Duodenal mucosa (tissue), 2 donors: ENCODE measurements at regions not wholly inside any gene's neighbourhood (a gene's known extent, or its start where the extent isn't known, plus 50 kb on each side); places are given as distances from the start of the nearest gene placed in this dataset.

Experiments
- H3K27ac ChIP-seq: one replicate; pipeline ENCODE4 v1.7.0; 2013; ENCODE audit warnings: low read depth, low read length
- H3K27me3 ChIP-seq, 2 donors: one replicate each; pipeline ENCODE4 v1.7.0; 2013; ENCODE audit warnings: low read length in 2 of 2, control low read depth in 1 of 2; ENCODE audit not compliant: insufficient read depth in 2 of 2, control insufficient read depth in 1 of 2
- H3K36me3 ChIP-seq, 2 donors: one replicate each; pipeline ENCODE4 v1.7.0; 2013; ENCODE audit warnings: low read length in 2 of 2, control low read depth in 1 of 2; ENCODE audit not compliant: insufficient read depth in 2 of 2, control insufficient read depth in 1 of 2
- H3K4me1 ChIP-seq, 2 donors: one replicate each; pipeline ENCODE4 v1.7.0; 2013; ENCODE audit warnings: low read length in 2 of 2, control low read depth in 1 of 2; ENCODE audit not compliant: insufficient read depth in 2 of 2, control insufficient read depth in 1 of 2
- H3K4me3 ChIP-seq, 2 donors: one replicate each; pipeline ENCODE4 v1.7.0; 2013; ENCODE audit warnings: low read length in 2 of 2, low read depth in 1 of 2
- H3K9ac ChIP-seq, 2 donors: one replicate each; pipeline ENCODE4 v1.7.0; 2013; ENCODE audit warnings: low read length in 2 of 2, low read depth in 1 of 2
- H3K9me3 ChIP-seq, 2 donors: one replicate each; pipeline ENCODE4 v1.7.0; 2013; ENCODE audit warnings: low read length in 2 of 2, control low read depth in 1 of 2; ENCODE audit not compliant: control insufficient read depth in 1 of 2

DNA sequence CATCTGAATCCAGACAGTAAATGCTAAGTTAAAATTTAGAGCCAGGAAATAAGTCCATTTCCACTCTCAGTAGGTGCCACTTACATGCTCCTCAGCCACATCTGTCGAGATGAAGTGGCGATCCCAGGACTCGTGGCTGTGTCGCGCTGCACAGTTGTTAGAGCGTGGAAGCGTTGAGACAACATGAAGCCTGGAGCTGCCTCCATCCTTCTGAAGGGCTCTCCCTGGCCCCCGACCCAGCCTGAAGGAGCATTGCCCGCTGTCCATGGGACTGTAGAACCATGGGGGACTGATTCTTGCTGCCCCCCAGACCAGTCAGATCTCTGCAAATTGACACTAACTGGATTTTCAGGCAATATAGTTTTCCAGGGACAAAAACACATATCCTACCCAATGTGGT, 58.9 kb downstream of the IRX1 start:
- Histone ChIP-seq H3K27ac (no peak overlapping the region), H3K4me1 (no peaks in the 10 kb centered on the region), H3K27me3 (peaks cover 0 to 3% of the 10 kb centered on the region in 2 donors), H3K4me3 (no peak overlapping the region), H3K36me3 (no peaks in the 10 kb centered on the region), H3K9me3 (no peaks in the 10 kb centered on the region), H3K9ac (no peak overlapping the region)

DNA sequence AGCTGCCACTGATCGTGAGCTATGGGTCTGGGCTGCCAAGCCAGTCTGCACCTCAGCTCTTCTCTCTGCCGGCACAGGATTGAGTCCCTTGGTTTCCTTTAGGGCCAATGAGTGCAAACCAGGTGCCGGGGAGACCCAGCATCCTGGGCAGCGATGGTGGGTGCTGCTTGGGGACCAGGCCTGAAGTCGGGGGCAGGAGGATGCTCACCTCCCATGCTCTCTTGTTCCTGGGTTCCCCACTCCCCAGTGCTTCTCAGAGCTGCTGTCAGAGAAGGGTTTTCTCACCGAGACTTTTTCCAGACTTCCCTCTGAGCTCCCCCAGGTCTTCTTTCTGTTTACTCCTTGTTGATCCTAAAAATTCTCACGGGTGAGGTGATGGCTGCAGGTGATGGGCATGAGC, 61.2 kb downstream of the IRX1 start:
- peaks cover 0 to 3% of the 10 kb centered on the region in 2 donors for H3K27me3 ChIP-seq
- H3K27ac ChIP-seq = no peak overlapping the region
- H3K9ac ChIP-seq = no peak overlapping the region
- H3K9me3 ChIP-seq = no peaks in the 10 kb centered on the region
- H3K4me3 ChIP-seq = no peak overlapping the region
- no peaks in the 10 kb centered on the region for H3K36me3 ChIP-seq
- H3K4me1 ChIP-seq = no peaks in the 10 kb centered on the region

DNA sequence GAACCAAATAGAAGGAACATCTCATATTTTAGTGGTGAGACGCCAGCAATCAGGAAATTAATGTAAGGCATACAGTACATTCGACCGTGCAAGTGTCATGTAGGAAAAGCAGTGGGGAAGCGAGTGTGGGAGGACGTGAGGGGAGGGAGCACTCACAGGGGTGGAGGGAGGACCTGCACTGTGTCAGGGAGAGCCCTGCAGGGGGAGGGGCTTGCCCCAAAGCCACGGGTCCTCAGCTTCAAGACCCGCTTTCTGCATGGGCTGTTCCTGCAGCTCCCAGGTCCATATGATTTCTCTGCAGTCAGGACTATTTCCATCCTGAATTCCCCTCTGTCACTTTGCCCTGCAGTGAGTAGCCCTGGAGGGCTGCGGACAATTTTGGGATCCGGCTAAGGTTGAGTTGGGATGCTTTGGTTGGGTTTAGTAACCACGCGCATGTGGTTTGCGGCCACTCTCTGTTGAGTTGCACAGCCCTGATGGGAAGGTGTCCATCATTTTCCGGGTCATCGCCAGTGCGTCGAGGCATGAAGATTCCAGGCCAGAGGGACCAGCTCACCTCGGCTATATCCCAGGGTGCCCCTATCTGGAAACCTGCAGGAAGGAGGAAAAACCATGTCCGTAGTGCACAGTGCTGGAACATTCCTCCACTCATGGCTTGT, 61.9 kb downstream of the IRX1 start:
- H3K9ac ChIP-seq = no peak overlapping the region
- H3K4me1 ChIP-seq = no peaks in the 10 kb centered on the region
- H3K4me3 ChIP-seq = no peak overlapping the region
- H3K27me3 ChIP-seq = peaks cover 0 to 3% of the 10 kb centered on the region in 2 donors
- no peak overlapping the region for H3K27ac ChIP-seq
- no peaks in the 10 kb centered on the region for H3K36me3 ChIP-seq
- H3K9me3 ChIP-seq = no peaks in the 10 kb centered on the region

DNA sequence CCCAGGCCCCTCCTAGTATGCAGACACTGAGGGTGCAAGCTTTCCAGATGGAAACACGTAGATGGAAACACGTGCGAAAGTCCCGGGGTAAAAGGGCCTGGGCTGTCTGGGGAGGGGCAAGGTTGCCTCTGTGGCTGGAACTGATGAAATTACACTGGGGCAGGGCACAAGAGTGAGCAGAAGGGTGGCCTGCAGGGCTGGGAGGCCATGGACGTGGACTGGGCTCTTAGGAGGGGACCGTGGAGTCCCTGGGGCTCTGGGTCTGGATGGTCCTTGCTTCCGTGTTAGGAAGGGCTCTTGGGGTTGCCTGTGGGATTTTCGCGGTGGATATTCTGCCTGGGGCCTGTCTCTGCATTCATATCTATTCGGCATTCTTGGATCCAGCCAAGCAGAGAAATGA, 63.3 kb downstream of the IRX1 start:
- Histone ChIP-seq H3K9me3 (no peaks in the 10 kb centered on the region), H3K27me3 (peaks cover 0 to 3% of the 10 kb centered on the region in 2 donors), H3K4me1 (no peaks in the 10 kb centered on the region), H3K4me3 (no peak overlapping the region), H3K27ac (no peak overlapping the region), H3K9ac (no peak overlapping the region), H3K36me3 (no peaks in the 10 kb centered on the region)

DNA sequence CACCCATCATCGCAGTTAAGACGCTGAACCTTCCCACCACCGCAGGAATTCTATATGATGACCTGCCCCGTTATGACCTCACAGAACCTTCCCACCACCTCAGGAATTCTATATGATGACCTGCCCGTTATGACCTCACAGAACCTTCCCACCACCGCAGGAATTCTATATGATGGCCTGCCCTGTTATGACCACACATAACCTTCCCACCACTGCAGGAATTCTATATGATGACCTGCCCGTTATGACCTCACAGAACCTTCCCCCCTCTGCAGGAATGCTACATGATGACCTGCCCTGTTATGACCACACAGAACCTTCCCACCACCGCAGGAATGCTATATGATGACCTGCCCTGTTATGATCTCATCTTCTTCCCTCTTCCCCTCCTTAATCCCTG, 64.3 kb downstream of the IRX1 start:
- H3K36me3 ChIP-seq = no peaks in the 10 kb centered on the region
- H3K27me3 ChIP-seq = peaks cover 0 to 3% of the 10 kb centered on the region in 2 donors
- H3K9ac ChIP-seq = no peak overlapping the region
- H3K4me3 ChIP-seq = no peak overlapping the region
- H3K4me1 ChIP-seq = no peaks in the 10 kb centered on the region
- no peaks in the 10 kb centered on the region for H3K9me3 ChIP-seq
- no peak overlapping the region for H3K27ac ChIP-seq

DNA sequence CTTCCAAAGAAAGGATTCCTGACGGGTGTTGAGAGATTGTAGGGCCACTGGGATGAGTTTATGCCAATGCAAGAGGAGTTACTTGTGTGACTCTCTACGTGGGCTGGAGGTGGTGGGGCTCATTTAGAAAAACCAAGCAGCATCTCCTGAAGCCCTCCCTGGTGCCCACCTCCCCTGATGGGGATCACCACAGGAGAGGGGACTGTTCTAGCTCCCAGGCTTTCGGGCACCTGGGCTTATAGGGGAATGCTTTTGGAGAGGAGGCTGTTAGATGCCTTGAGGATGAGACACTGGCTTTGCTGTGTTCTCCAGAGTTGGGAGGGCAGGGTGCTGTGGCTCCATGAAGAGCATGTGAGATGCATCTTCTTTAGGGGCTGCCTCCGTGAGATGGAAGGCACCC, 65.0 kb downstream of the IRX1 start:
- Histone ChIP-seq H3K27me3 (peaks cover 0 to 3% of the 10 kb centered on the region in 2 donors), H3K4me3 (no peak overlapping the region), H3K9ac (no peak overlapping the region), H3K4me1 (no peaks in the 10 kb centered on the region), H3K9me3 (no peaks in the 10 kb centered on the region), H3K36me3 (no peaks in the 10 kb centered on the region), H3K27ac (no peak overlapping the region)

DNA sequence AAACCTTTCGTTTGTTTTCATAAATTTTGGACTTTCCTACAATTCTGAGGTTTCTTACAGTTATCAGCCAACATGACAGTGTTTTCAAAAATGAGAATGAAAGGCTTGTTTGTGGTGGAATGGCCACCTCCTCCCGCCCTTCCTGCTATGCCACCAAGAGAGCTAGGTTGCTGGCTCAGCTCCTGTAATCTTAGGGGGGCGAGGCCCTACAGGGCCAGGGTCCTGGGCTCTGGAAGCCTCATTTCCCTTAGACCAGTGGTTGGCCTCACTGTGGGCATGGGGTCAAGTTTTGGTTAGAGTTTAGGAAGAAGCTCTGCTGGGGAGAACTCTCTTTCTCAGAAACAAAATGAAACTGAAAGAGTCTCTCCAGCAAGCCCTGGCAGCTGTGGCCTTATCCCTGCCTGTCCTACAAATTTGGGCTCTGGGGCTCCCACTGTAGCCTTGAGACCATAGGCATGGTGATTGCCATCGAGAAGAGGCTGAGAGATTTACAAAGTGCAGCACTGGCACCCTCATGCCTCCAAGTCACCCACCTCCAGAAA, 66.2 kb downstream of the IRX1 start:
- Histone ChIP-seq H3K4me1 (no peaks in the 10 kb centered on the region), H3K36me3 (no peaks in the 10 kb centered on the region), H3K9me3 (no peaks in the 10 kb centered on the region), H3K27ac (no peak overlapping the region), H3K4me3 (no peak overlapping the region), H3K9ac (no peak overlapping the region), H3K27me3 (no peaks in the 10 kb centered on the region)

DNA sequence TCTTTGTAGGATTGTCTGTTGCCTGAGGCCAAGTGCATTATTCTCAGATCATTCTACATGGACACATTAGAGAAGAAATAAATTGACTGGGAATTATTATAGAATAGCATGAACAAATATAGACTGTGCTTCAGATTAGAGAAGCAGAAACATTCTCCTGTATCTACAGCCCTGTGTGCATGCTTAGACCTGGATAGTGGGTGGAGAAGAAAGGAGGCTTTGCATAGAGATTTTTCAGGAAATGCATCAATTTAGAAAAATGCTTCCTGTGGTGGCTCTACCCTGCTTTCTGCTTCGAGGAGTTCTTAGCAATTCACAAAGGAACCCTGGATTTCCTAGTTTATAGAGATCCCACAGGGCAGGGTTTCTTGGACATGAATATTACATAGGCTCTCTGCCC, 66.7 kb downstream of the IRX1 start:
- no peak overlapping the region for H3K27ac ChIP-seq
- no peaks in the 10 kb centered on the region for H3K4me1 ChIP-seq
- H3K4me3 ChIP-seq = no peak overlapping the region
- no peaks in the 10 kb centered on the region for H3K9me3 ChIP-seq
- no peak overlapping the region for H3K9ac ChIP-seq
- no peaks in the 10 kb centered on the region for H3K36me3 ChIP-seq
- no peaks in the 10 kb centered on the region for H3K27me3 ChIP-seq

DNA sequence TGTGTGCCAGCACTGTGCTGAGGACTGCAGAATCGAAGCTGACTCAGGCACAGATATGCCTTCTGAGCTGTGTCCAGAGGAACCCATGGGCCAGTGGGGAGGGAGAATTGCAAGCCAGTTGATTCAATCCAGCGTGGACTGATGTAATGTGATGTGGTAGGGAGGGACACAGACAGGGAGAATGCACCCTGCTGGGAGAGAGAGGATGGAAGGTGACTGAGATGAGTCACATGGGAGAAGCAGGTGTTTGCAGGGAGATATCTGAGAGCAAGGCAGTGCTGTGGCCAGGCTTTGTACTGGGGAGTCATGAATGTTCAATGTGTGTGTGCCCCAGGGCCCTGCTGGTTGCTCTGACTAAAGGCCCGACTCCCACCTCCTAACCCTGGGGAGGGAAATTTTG, 75.7 kb downstream of the IRX1 start:
- Histone ChIP-seq H3K27ac (no peak overlapping the region), H3K4me3 (no peak overlapping the region), H3K9me3 (no peaks in the 10 kb centered on the region), H3K9ac (no peak overlapping the region), H3K27me3 (no peaks in the 10 kb centered on the region), H3K36me3 (no peaks in the 10 kb centered on the region), H3K4me1 (no peaks in the 10 kb centered on the region)

DNA sequence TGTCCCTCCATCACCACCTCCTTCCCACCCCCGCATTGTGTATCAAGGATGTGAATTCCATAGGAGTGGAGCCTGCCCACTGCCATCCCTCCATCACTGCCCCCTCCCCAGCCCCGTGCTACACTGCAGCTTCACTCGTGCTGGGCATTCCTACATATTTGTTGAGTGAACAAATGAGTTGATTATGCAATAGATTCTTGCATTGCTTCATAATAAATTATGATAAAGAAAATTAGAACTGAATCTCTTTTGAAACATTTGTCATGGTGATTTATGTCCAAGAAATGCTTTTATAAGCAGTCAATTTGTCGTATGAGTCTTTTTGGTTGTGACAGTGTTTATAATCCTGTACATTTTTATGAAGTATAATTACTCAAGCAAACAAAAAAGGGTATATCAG, 83.2 kb downstream of the IRX1 start:
- Histone ChIP-seq H3K4me1 (no peaks in the 10 kb centered on the region), H3K9ac (no peak overlapping the region), H3K4me3 (no peak overlapping the region), H3K27ac (no peak overlapping the region), H3K9me3 (peaks cover 0 to 5% of the 10 kb centered on the region in 2 donors), H3K27me3 (no peaks in the 10 kb centered on the region), H3K36me3 (no peaks in the 10 kb centered on the region)
